Naive thymus-derived CD4-positive, alpha-beta T cell (primary cell): ENCODE measurements at regions not wholly inside any gene's neighbourhood (a gene's known extent, or its start where the extent isn't known, plus 50 kb on each side); places are given as distances from the start of the nearest gene placed in this dataset.

Source experiments
- ATAC-seq: fragments of 150-1000 bp; cut with Tn5 transposase; 2 replicates; pipeline ENCODE4 v1.10.0; 2021; ENCODE audit warnings: mild to moderate bottlenecking, moderate library complexity
- CTCF ChIA-PET: fragments of 350-600 bp; sonication (Branson Sonifier 250); formaldehyde crosslinking; loops from one replicate; lab custom pipeline; 2021; ENCODE audit warnings: antibody characterized with exemption; lab: Charles Lee
- POLR2A ChIA-PET: fragments of 350-600 bp; sonication (Branson Sonifier 250); formaldehyde crosslinking; loops from one replicate; lab custom pipeline; 2021; ENCODE audit warnings: antibody characterized with exemption, inconsistent platforms; lab: Charles Lee
- DNase-seq, 9 donors: peaks; one replicate each; pipeline versions ENCODE4 v3.0.0 to v3.0.0-alpha.2; 2020 to 2022; ENCODE audit warnings: mixed read lengths in 1 of 9
- H3K27ac ChIP-seq: one replicate; pipeline ENCODE4 v1.7.0; 2013; ENCODE audit warnings: mild to moderate bottlenecking, low read depth, low read length, moderate library complexity
- H3K27me3 ChIP-seq, 2 donors: one replicate each; pipeline ENCODE4 v1.7.0; 2013; ENCODE audit warnings: low read length in 2 of 2, mild to moderate bottlenecking in 2 of 2, moderate library complexity in 2 of 2; ENCODE audit not compliant: control insufficient read depth in 2 of 2, insufficient read depth in 2 of 2
- H3K36me3 ChIP-seq, 3 experiments: 1 replicate in 2 of 3; 2 replicates in 1 of 3; pipeline ENCODE4 v1.7.0; 2013; ENCODE audit warnings: low read length in 3 of 3, mild to moderate bottlenecking in 3 of 3, moderate library complexity in 1 of 3; ENCODE audit not compliant: insufficient read depth in 3 of 3, control insufficient read depth in 2 of 3
- H3K4me1 ChIP-seq, 2 donors: one replicate each; pipeline ENCODE4 v1.7.0; 2013; ENCODE audit warnings: low read length in 2 of 2, mild to moderate bottlenecking in 2 of 2, moderate library complexity in 1 of 2; ENCODE audit not compliant: control insufficient read depth in 2 of 2, insufficient read depth in 2 of 2
- H3K4me3 ChIP-seq: 2 replicates; pipeline ENCODE4 v1.7.0; 2013; ENCODE audit warnings: mild to moderate bottlenecking, low read length
- H3K9me3 ChIP-seq, 3 experiments: 1 replicate in 2 of 3; 2 replicates in 1 of 3; pipeline ENCODE4 v1.7.0; 2013; ENCODE audit warnings: low read length in 3 of 3; ENCODE audit not compliant: control insufficient read depth in 2 of 3
- H3K27ac Mint-ChIP-seq, 9 donors: one replicate each; pipeline ENCODE4 v1.8.0; 2020 to 2022; ENCODE audit warnings: mixed read lengths in 9 of 9, mild to moderate bottlenecking in 8 of 9, moderate library complexity in 5 of 9, inconsistent platforms in 2 of 9
- H3K27me3 Mint-ChIP-seq, 5 donors: one replicate each; pipeline ENCODE4 v1.8.0; 2021 to 2022; ENCODE audit warnings: mixed read lengths in 5 of 5, mild to moderate bottlenecking in 1 of 5
- H3K36me3 Mint-ChIP-seq, 5 donors: one replicate each; pipeline ENCODE4 v1.8.0; 2020 to 2022; ENCODE audit warnings: mixed read lengths in 5 of 5, mild to moderate bottlenecking in 3 of 5, inconsistent platforms in 1 of 5
- H3K4me1 Mint-ChIP-seq, 7 donors: one replicate each; pipeline ENCODE4 v1.8.0; 2020 to 2022; ENCODE audit warnings: mixed read lengths in 7 of 7, mild to moderate bottlenecking in 3 of 7, inconsistent platforms in 1 of 7
- H3K4me3 Mint-ChIP-seq, 10 donors: one replicate each; pipeline ENCODE4 v1.8.0; 2020 to 2022; ENCODE audit warnings: mild to moderate bottlenecking in 10 of 10, mixed read lengths in 10 of 10, moderate library complexity in 6 of 10, inconsistent platforms in 2 of 10
- H3K9me3 Mint-ChIP-seq, 11 donors: one replicate each; pipeline ENCODE4 v1.8.0; 2020 to 2022; ENCODE audit warnings: mixed read lengths in 11 of 11, mild to moderate bottlenecking in 4 of 11, inconsistent platforms in 1 of 11, moderate library complexity in 1 of 11
- intact Hi-C, 2 donors: fragments of 100-400 bp; cut with micrococcal nuclease; formaldehyde crosslinking; loops; one replicate each; pipeline ENCODE4 v1.15.1; 2023

- Mint-ChIP-seq H3K27me3 (no peaks in the 10 kb centered on the region), H3K9me3 (peaks cover 0 to 2% (median 0%) of the 10 kb centered on the region in 11 donors), H3K4me1 (no peaks in the 10 kb centered on the region), H3K36me3 (no peaks in the 10 kb centered on the region), H3K4me3 (no peak overlapping the region), H3K27ac (no peak overlapping the region)
- no peak for ATAC-seq
- no peaks in the 10 kb centered on the region for H3K9me3 ChIP-seq
- no peaks in the 10 kb centered on the region for H3K27me3 ChIP-seq
- no peaks in the 10 kb centered on the region for H3K36me3 ChIP-seq
- H3K4me1 ChIP-seq, result no peaks in the 10 kb centered on the region
- H3K4me3 ChIP-seq, result no peak overlapping the region
- ChIA-PET CTCF (no interaction called here), POLR2A (no interaction called here)
- H3K27ac ChIP-seq, result no peak overlapping the region
- intact Hi-C loops, result no loop called here
- no peak for DNase-seq
Measured at GRCh38 chr3:168618827-168619470, 523.2 kb upstream of the GOLIM4 start.

DNA sequence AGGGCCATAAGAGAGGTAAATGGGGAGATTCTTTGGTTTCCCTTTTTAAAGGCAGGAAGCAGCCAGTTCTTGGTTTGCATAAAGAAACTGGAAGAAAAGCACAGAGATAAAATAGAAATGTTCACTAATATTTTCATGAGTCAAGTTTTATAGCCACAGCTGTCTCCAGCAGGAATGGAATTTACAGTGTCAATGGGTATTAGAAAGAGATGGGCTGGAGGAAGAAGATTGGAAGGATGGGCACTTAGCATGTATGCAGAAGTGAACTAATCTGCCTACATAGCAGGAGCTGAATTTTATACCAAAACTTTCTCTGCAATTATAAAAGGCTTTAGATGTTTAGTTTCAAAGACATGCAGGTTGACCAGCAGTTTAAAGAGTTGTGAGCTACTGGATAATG lies 521.9 kb upstream of the GOLIM4 start:
- H3K4me1 ChIP-seq, result no peaks in the 10 kb centered on the region
- H3K27ac ChIP-seq, result no peak overlapping the region
- no peaks in the 10 kb centered on the region for H3K4me1 Mint-ChIP-seq
- H3K9me3 ChIP-seq, result no peaks in the 10 kb centered on the region
- H3K9me3 Mint-ChIP-seq, result peaks cover 0 to 3% (median 0%) of the 10 kb centered on the region in 11 donors
- POLR2A ChIA-PET, result no interaction called here
- ATAC-seq, result no peak
- no peaks in the 10 kb centered on the region for H3K27me3 Mint-ChIP-seq
- intact Hi-C loops, result no loop called here
- no peaks in the 10 kb centered on the region for H3K36me3 Mint-ChIP-seq
- H3K4me3 ChIP-seq, result no peak overlapping the region
- H3K27me3 ChIP-seq, result no peaks in the 10 kb centered on the region
- H3K27ac Mint-ChIP-seq, result no peak overlapping the region
- DNase-seq, result no peak
- H3K36me3 ChIP-seq, result no peaks in the 10 kb centered on the region
- CTCF ChIA-PET, result no interaction called here
- no peak overlapping the region for H3K4me3 Mint-ChIP-seq

GRCh38 chr3:168616915-168617314 lies 521.2 kb upstream of the GOLIM4 start:
- Histone ChIP-seq H3K4me1 (no peaks in the 10 kb centered on the region), H3K36me3 (no peaks in the 10 kb centered on the region), H3K27ac (no peak overlapping the region), H3K9me3 (no peaks in the 10 kb centered on the region), H3K27me3 (no peaks in the 10 kb centered on the region), H3K4me3 (no peak overlapping the region)
- peaks cover 0 to 3% (median 0%) of the 10 kb centered on the region in 11 donors for H3K9me3 Mint-ChIP-seq
- DNase-seq, result no peak
- intact Hi-C loops, result no loop called here
- H3K36me3 Mint-ChIP-seq, result no peaks in the 10 kb centered on the region
- ATAC-seq, result no peak
- no peaks in the 10 kb centered on the region for H3K4me1 Mint-ChIP-seq
- POLR2A ChIA-PET, result no interaction called here
- H3K27ac Mint-ChIP-seq, result no peak overlapping the region
- no peaks in the 10 kb centered on the region for H3K27me3 Mint-ChIP-seq
- CTCF ChIA-PET, result no interaction called here
- no peak overlapping the region for H3K4me3 Mint-ChIP-seq

DNA sequence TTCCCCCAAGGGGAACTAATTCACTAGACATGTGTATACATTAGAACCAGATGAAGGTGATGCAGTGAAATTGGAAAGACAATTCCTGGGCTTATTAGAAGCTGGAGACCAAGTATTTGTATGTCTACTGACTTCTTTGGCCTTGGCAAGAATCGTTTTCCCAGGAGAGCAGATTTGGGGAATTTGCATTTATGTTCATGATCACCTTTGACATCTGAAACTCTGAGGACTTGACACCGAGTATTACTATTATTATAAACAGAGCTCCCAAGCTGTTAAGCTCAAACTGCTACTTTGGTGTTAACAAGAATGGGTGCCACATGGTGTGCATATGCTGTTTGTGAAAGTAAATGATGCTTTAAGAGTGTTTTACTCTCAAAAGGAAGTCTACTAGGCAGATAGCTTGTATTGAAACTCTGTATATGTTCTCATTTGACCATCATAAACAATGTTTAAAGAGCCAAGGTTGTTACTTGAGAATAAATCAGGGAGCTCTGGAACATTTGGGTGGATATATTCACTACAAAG lies 519.8 kb upstream of the GOLIM4 start:
- Mint-ChIP-seq H3K4me3 (no peak overlapping the region), H3K36me3 (no peaks in the 10 kb centered on the region), H3K27me3 (no peaks in the 10 kb centered on the region), H3K27ac (no peak overlapping the region), H3K4me1 (no peaks in the 10 kb centered on the region), H3K9me3 (peaks cover 0 to 3% (median 0%) of the 10 kb centered on the region in 11 donors)
- ATAC-seq, result no peak
- CTCF ChIA-PET, result no interaction called here
- POLR2A ChIA-PET, result no interaction called here
- Histone ChIP-seq H3K36me3 (no peaks in the 10 kb centered on the region), H3K4me1 (no peaks in the 10 kb centered on the region), H3K27me3 (no peaks in the 10 kb centered on the region), H3K4me3 (no peak overlapping the region), H3K27ac (no peak overlapping the region), H3K9me3 (no peaks in the 10 kb centered on the region)
- intact Hi-C loops, result no loop called here
- no peak for DNase-seq

- H3K9me3 Mint-ChIP-seq, result peaks cover 0 to 9% (median 0%) of the 10 kb centered on the region in 11 donors
- no peak overlapping the region for H3K27ac Mint-ChIP-seq
- no peak overlapping the region for H3K4me3 Mint-ChIP-seq
- no peaks in the 10 kb centered on the region for H3K4me1 Mint-ChIP-seq
- Histone ChIP-seq H3K9me3 (no peaks in the 10 kb centered on the region), H3K27ac (no peak overlapping the region), H3K4me3 (no peak overlapping the region), H3K27me3 (no peaks in the 10 kb centered on the region), H3K4me1 (no peaks in the 10 kb centered on the region), H3K36me3 (no peaks in the 10 kb centered on the region)
- H3K27me3 Mint-ChIP-seq, result no peaks in the 10 kb centered on the region
- no peak for DNase-seq
- CTCF ChIA-PET, result no interaction called here
- POLR2A ChIA-PET, result no interaction called here
- intact Hi-C loops, result no loop called here
- H3K36me3 Mint-ChIP-seq, result no peaks in the 10 kb centered on the region
- no peak for ATAC-seq
Measured at GRCh38 chr3:168613151-168613550, 517.4 kb upstream of the GOLIM4 start.

GRCh38 chr3:168612671-168613070 lies 516.9 kb upstream of the GOLIM4 start:
- Mint-ChIP-seq H3K4me3 (no peak overlapping the region), H3K4me1 (no peaks in the 10 kb centered on the region), H3K36me3 (no peaks in the 10 kb centered on the region), H3K27me3 (no peaks in the 10 kb centered on the region), H3K27ac (no peak overlapping the region), H3K9me3 (peaks cover 0 to 9% (median 0%) of the 10 kb centered on the region in 11 donors)
- Histone ChIP-seq H3K27me3 (no peaks in the 10 kb centered on the region), H3K27ac (no peak overlapping the region), H3K4me1 (no peaks in the 10 kb centered on the region), H3K36me3 (no peaks in the 10 kb centered on the region), H3K9me3 (no peaks in the 10 kb centered on the region), H3K4me3 (no peak overlapping the region)
- DNase-seq (no peak), ATAC-seq (no peak)
- POLR2A ChIA-PET, result no interaction called here
- CTCF ChIA-PET, result no interaction called here
- intact Hi-C loops, result no loop called here

- Histone ChIP-seq H3K36me3 (no peaks in the 10 kb centered on the region), H3K27ac (no peak overlapping the region), H3K27me3 (no peaks in the 10 kb centered on the region), H3K4me3 (no peak overlapping the region), H3K9me3 (no peaks in the 10 kb centered on the region), H3K4me1 (no peaks in the 10 kb centered on the region)
- peaks cover 0 to 9% (median 0%) of the 10 kb centered on the region in 11 donors for H3K9me3 Mint-ChIP-seq
- no peaks in the 10 kb centered on the region for H3K4me1 Mint-ChIP-seq
- no peak overlapping the region for H3K4me3 Mint-ChIP-seq
- H3K36me3 Mint-ChIP-seq, result no peaks in the 10 kb centered on the region
- no peaks in the 10 kb centered on the region for H3K27me3 Mint-ChIP-seq
- no peak overlapping the region for H3K27ac Mint-ChIP-seq
- DNase-seq (no peak), ATAC-seq (no peak)
- CTCF ChIA-PET, result no interaction called here
- POLR2A ChIA-PET, result no interaction called here
- intact Hi-C loops, result no loop called here
Measured at GRCh38 chr3:168611826-168612225, 516.1 kb upstream of the GOLIM4 start.
